ENCODE measurements at regions not wholly inside any gene's neighbourhood (a gene's known extent, or its start where the extent isn't known, plus 50 kb on each side); places are given as distances from the start of the nearest gene placed in this dataset.

DNA sequence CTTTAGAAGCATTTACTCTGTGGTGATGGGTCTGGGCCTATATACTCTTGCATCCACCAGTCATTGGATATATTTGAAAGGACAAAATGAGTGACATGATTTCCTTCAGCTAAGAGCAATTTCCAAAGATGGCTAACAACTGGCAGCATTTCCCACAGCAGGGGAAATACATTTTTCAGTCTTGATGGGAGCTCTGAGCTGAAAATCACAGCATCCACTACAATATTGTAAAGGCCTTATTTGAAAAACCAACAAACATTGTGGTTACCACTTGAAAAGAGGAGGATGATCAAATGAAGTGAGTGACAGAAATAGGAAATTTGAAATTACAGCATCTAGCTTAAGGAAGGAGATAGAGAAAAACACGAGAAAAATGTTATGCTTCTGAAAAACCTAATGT lies 705.0 kb upstream of the EPHA7 start:
- TF ChIP-seq, protein P1, sequence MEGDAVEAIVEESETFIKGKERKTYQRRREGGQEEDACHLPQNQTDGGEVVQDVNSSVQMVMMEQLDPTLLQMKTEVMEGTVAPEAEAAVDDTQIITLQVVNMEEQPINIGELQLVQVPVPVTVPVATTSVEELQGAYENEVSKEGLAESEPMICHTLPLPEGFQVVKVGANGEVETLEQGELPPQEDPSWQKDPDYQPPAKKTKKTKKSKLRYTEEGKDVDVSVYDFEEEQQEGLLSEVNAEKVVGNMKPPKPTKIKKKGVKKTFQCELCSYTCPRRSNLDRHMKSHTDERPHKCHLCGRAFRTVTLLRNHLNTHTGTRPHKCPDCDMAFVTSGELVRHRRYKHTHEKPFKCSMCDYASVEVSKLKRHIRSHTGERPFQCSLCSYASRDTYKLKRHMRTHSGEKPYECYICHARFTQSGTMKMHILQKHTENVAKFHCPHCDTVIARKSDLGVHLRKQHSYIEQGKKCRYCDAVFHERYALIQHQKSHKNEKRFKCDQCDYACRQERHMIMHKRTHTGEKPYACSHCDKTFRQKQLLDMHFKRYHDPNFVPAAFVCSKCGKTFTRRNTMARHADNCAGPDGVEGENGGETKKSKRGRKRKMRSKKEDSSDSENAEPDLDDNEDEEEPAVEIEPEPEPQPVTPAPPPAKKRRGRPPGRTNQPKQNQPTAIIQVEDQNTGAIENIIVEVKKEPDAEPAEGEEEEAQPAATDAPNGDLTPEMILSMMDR (IDR thresholded peaks at IDR 0.05): no peak
- no peak for TF ChIP-seq EZH2 (IDR thresholded peaks at IDR 0.05)

Measured in neural progenitor cell (in vitro differentiated cells).